CD4-positive, alpha-beta T cell treated with Interleukin-1 beta for 1 hour (primary cell): ENCODE measurements at regions not wholly inside any gene's neighbourhood (a gene's known extent, or its start where the extent isn't known, plus 50 kb on each side); places are given as distances from the start of the nearest gene placed in this dataset.
A peak's percentile ranks its signal among the peaks of the same experiment; 100 is the strongest.

ENCODE experiments used
- DNase-seq, 2 donors: peaks; one replicate each; pipeline ENCODE4 v3.0.0-alpha.2; 2020 to 2022

DNA sequence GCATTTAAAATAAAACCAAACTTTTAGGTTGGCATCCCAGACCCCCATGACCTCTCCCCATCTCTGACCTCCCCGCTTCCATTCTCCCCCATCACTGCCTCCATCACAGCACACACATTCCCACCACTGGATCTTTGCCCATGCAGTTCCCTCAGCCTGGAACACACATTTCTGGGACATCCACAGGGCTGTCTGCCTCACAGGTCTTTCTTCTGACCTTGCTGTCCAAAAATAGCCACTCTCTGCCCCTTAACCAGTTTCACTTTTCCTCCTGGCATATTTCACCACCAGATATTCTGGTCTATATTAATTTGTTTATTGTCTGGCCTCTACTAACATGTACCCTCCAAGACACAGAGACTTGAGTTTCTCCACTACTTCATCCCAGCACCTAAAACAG, 75.2 kb upstream of the PRDM11 start:
- DNase-seq: no peak

DNA sequence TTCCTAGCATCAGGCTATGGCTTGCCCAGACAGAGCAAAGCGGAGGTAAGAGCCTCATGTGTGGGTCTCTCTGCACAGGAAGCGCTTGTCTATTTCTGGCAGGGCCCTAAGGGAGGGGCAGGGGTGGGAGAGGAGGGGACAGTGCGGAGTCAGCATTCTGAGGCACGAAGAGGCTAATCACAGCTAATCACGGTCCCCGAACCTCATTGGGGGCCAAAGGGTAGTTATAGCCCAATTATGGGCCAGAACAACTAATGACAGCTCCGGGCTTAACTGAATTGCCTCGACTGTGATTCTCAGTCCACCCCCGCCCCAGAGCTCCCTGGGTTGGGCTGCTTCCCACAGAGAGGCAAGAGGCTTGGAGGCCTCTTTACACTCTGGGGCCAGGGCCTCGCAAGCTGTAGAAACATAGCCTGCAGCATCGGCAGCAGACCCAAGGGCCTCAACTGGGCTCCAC, 72.7 kb upstream of the PRDM11 start:
- peak in 1 of 2 donors; percentile 13 for DNase-seq

GRCh38 chr11:45075519-45075918, 70.9 kb upstream of the PRDM11 start:
- no peak for DNase-seq

DNA sequence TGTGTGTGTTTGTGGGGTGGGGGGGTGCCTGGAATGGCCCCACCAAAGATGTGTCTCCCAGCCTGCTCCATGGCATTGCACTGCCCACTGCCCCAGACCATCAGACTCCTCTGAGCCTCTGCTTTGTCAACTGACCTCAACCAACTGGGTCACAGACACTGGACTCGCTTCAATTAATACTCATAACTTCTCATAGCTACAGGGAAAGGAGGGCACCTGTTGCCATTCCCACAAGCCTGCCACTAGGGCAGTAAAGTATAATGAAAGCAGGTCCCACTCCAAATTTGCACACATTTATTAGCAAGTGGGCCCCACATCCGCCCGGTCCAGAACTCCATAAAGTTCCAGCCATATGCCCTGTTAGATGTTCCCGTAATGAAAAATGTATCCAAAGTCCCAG, 70.5 kb upstream of the PRDM11 start:
- DNase-seq: no peak

DNA sequence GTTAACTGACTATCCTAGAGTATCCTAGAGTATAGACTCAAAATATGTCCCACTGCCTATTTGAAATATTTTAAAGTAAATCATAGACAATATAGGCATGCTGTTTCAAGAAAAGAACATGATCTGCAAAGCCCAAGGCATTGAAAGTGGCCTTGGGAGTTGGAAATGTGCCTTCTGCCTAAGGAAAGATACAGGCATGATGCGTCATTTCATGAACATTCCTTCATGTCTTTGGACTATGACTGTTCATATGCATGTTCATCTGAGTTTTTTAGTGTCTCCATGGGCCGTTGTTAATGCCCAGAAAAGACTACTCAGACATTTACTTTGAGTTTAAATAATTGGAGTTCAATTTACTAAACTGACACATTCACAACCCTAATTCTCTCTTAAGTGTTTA, 69.7 kb upstream of the PRDM11 start:
- no peak for DNase-seq

DNA sequence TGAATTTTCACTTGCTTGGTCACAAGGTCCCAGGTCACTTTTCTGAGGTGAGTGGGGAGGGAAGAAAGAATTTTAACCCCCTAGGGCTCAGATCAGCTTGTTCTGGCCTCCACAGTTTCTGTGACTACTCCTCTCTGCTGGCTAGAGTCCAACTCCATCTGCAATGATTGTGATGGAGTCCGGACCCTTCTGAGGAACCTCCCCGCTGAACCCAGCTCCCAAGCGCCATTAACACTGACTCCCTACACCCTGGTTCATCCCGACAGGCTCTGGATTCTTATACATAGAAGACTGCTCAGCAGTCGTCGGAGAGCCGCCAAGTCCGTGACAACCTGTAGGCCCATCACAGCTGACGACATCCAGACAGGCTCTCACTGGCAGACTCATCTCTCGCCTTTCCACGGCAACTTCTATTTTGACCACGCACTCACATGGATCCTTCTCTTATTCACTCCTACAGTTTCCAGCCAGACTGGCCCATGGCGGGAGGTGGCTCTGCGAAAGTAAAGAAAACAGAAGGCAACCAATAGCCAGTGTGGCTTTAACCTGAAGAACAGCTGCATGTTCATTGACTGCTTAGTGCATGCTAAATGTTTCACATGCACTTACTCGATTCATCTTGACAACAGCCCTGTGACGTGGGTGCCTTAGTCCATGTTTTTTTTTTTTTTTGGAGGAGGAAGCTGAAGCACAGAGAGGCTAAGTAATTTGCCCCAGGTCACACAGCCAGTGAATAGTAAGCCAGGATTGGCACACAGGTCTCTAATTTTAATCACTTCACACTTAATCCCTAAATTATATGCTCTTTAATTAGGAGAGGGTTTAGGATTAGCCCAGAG, 68.0 kb upstream of the PRDM11 start:
- DNase-seq: no peak

GRCh38 chr11:45079075-45079444, 67.4 kb upstream of the PRDM11 start:
- DNase-seq: no peak

DNA sequence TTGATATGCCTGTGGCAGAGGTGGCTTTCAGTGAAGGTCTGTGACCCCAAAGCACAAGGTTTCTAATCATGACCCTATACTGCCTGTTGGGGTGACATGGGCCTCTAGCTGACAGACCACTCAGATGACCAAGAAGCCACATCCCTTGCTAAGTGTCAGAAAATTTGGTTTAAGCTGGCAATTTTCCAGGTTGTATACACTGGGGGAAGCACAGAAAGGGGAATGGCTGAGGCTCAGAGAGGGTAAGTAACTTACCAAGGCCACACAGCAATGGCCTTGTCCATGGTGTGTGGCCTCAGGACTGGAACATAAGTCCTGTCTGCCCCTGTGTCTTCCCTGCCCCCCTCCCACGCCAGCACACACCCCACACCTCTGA, 66.9 kb upstream of the PRDM11 start:
- no peak for DNase-seq

- peak; percentile 60 to 68 for DNase-seq
Observed at GRCh38 chr11:45079943-45080719, 66.3 kb upstream of the PRDM11 start.

DNA sequence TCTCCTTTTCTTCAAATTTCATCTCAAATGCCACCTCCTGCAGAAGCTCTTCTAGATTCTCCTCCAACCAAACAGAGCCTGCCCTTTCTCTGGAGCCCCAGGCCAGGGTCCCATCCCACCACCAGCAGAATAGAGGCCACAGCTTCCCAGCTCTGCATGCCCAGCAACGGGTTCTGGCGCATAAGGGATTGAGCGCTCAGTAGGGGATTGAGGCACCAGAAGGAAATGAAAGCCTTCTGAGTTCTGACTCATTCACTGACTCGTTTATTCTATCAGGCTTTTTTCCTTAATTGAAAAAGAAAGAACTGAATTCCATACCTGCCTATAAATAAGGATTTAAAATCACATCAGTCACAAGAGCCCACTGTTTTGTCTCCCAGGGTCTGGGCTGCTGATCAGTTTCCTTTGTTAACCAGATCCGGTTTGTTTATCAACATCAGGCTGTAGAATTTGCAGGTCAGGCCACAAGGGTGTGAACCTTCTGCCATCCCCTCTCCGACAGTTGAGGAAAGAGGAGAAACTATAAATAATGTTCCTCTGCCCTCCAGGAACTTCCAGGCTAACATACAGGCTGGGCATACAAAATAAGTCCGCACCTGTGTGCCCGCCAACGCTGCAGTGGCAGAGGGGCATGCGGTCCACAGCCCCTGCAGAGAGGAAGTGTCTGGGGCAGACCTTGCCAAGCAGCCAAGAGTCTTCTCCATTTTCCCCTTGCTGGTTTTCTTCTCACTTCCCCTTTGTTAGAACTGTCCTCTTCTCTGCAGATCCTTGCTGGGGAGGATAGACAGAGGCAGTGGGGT, 63.5 kb upstream of the PRDM11 start:
- peak in 1 of 2 donors; percentile 39 for DNase-seq

DNA sequence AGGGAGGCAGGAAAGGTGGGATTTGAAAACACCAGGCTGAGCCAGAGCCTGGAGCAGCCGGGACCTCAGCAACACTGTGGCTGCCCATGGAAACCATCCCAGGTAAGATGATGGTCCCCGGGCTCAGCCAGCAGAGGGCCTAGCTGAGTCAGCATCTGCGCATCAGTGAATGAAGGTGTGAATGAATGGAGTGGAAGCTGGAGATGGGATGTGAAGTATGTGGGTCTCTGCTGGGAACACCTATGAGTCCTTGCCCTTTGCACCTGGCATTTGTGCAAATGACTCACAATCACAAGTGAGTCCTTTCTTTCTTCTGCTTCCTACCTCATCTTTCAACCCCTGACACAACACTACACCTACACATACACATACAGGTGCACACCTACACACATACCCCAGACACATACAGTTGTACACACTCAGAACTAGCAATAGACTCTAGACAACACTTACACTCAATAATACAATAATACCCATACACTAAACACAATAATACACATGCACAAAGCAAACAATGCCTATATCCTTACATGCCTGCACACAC, 62.8 kb upstream of the PRDM11 start:
- DNase-seq: no peak

GRCh38 chr11:45085646-45086501, 60.6 kb upstream of the PRDM11 start:
- no peak for DNase-seq

DNA sequence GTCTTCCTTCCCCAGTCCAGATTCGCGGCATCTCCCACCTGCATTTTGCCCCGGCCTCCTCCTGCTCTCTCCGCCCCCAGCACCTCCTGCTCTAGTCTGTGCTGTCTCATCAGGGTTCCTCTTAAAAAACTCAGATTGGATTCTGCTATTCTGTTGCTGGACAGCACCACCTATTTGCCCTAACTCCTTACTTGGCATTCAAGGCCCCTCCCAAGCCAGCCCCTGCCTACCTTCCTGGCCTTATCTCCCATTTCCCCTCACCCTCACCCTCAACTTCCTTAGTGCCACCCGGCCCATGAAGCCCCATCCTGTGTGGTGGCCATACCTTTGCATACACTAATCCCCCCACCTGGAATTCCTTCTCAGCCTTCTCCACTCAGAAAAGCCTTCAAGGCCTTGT, 59.9 kb upstream of the PRDM11 start:
- DNase-seq: no peak

DNA sequence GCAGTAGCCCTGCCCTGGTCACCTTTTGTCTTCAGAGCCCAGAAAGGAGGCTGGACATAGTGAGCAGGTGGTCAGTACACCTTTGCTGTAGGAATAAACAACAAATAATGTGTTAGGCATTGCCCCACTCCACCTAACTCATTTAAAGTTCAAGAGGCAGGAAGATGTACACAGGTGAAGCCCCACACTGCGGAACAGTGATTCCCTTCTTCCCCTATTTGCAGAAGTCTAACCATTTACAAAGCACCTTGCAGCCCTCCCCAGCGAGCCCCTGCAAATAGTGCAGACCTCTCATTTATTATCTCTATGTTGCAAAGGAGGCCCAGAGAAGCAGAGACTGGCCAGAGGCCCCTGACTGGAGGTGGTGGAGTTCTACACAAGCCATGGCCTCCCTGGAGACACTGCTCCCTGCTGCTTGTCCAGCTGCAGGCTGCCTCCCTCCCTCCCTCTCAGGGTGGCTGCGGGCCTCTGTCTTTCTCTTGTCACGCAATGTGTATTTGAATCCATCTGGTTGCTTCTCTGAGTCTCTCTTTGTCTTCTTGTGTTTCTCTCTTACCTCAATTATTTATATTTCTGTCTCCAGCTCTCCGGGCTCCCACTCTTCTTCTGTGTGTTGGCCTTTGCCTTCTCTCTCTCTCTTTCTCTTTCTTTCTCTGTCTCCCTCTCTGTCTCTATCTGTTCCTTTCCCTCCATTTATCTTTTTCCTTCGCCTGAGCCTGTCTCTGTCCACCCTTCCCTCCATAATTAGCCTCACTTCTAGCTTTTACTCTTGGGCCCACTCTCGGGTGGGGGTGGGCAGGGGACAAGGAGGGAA, 59.1 kb upstream of the PRDM11 start:
- no peak for DNase-seq

GRCh38 chr11:45087900-45088160, 58.6 kb upstream of the PRDM11 start:
- no peak for DNase-seq

- no peak for DNase-seq
Observed at GRCh38 chr11:45089251-45089650, 57.2 kb upstream of the PRDM11 start.

- DNase-seq: no peak
Observed at GRCh38 chr11:45089676-45090499, 56.6 kb upstream of the PRDM11 start.

DNA sequence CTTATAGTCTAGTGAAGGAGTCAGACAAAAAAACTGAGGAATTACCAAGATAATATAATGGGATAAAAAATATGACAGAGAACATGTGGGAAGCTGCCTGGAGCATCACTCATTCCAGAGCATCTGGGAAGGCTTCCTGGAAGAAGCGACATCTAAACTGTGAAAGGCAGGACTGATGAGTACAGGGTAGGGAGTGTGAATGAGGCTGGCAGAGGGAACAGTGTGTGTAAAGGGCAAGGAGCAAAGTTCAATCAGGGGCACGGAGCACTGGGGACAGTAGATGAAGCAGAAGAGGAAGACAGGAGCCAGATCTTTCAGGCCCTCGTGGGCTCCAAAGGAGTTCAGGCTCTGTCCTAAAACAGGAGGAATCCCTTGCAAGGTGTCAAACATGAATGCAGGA, 55.8 kb upstream of the PRDM11 start:
- no peak for DNase-seq

GRCh38 chr11:45091563-45092403, 54.7 kb upstream of the PRDM11 start:
- no peak for DNase-seq

GRCh38 chr11:45092404-45092785, 54.0 kb upstream of the PRDM11 start:
- DNase-seq: no peak
